NCI-H748 treated with DMSO at 0.1 percent for 48 hours (cell line): ENCODE measurements at regions not wholly inside any gene's neighbourhood (a gene's known extent, or its start where the extent isn't known, plus 50 kb on each side); places are given as distances from the start of the nearest gene placed in this dataset.
"Not testable (repeated sequence)": the region's sequence is repeated elsewhere in the genome, so short reads cannot be mapped to it uniquely, and the experiment has no call there.

Experiments used
- DNase-seq: peaks from one replicate; lab custom pipeline; 2025; lab: John Stamatoyannopoulos, UW

GRCh38 chr6:119957195-119957594 is 607.6 kb upstream of the MAN1A1 start:
- DNase-seq = no peak

GRCh38 chr6:119952696-119953095 is 603.1 kb upstream of the MAN1A1 start:
- DNase-seq = no peak

- DNase-seq = no peak
Measured at GRCh38 chr6:119950681-119951080, 601.1 kb upstream of the MAN1A1 start.

- DNase-seq = no peak
Measured at GRCh38 chr6:119942078-119942752, 592.7 kb upstream of the MAN1A1 start.

- no peak for DNase-seq
Measured at GRCh38 chr6:119938752-119939151, 589.2 kb upstream of the MAN1A1 start.

GRCh38 chr6:119934816-119935215 is 585.3 kb upstream of the MAN1A1 start:
- DNase-seq = no peak

GRCh38 chr6:119929121-119929520 is 579.6 kb upstream of the MAN1A1 start:
- DNase-seq = no peak

GRCh38 chr6:119924888-119925287 is 575.3 kb upstream of the MAN1A1 start:
- DNase-seq = not testable (repeated sequence)

- DNase-seq = no peak
Measured at GRCh38 chr6:119922814-119923213, 573.3 kb upstream of the MAN1A1 start.

- no peak for DNase-seq
Measured at GRCh38 chr6:119921491-119922010, 572.0 kb upstream of the MAN1A1 start.

- no peak for DNase-seq
Measured at GRCh38 chr6:119917186-119917585, 567.6 kb upstream of the MAN1A1 start.

GRCh38 chr6:119915971-119916370 is 566.4 kb upstream of the MAN1A1 start:
- no peak for DNase-seq

GRCh38 chr6:119908157-119908556 is 558.6 kb upstream of the MAN1A1 start:
- no peak for DNase-seq

- no peak for DNase-seq
Measured at GRCh38 chr6:119902681-119903080, 553.1 kb upstream of the MAN1A1 start.

GRCh38 chr6:119896806-119897205 is 547.2 kb upstream of the MAN1A1 start:
- no peak for DNase-seq

GRCh38 chr6:119895626-119896025 is 546.1 kb upstream of the MAN1A1 start:
- no peak for DNase-seq

GRCh38 chr6:119894811-119895210 is 545.2 kb upstream of the MAN1A1 start:
- no peak for DNase-seq

GRCh38 chr6:119891644-119892043 is 542.1 kb upstream of the MAN1A1 start:
- no peak for DNase-seq

- DNase-seq = no peak
Measured at GRCh38 chr6:119891206-119891605, 541.6 kb upstream of the MAN1A1 start.

- DNase-seq = no peak
Measured at GRCh38 chr6:119890470-119890869, 540.9 kb upstream of the MAN1A1 start.

GRCh38 chr6:119887666-119888065 is 538.1 kb upstream of the MAN1A1 start:
- DNase-seq = no peak

- DNase-seq = no peak
Measured at GRCh38 chr6:119881416-119881815, 531.9 kb upstream of the MAN1A1 start.

GRCh38 chr6:119880840-119881239 is 531.3 kb upstream of the MAN1A1 start:
- DNase-seq = no peak

- no peak for DNase-seq
Measured at GRCh38 chr6:119879731-119880130, 530.2 kb upstream of the MAN1A1 start.
